ENCODE measurements at regions not wholly inside any gene's neighbourhood (a gene's known extent, or its start where the extent isn't known, plus 50 kb on each side); places are given as distances from the start of the nearest gene placed in this dataset.

GRCh38 chr6:156028335-156029131 lies 572.9 kb upstream of the NOX3 start:
- no peak for DNase-seq

GRCh38 chr6:156027248-156027626 lies 571.6 kb upstream of the NOX3 start:
- no peak for DNase-seq

- DNase-seq = no peak
These were observed 571.0 kb upstream of the NOX3 start for GRCh38 chr6:156026486-156027247.

GRCh38 chr6:156024339-156024738 lies 568.7 kb upstream of the NOX3 start:
- no peak for DNase-seq

- no peak for DNase-seq
These were observed 566.2 kb upstream of the NOX3 start for GRCh38 chr6:156021746-156022396.

GRCh38 chr6:156017838-156018237 lies 562.2 kb upstream of the NOX3 start:
- DNase-seq = no peak

- no peak for DNase-seq
These were observed 560.7 kb upstream of the NOX3 start for GRCh38 chr6:156016186-156016976.

GRCh38 chr6:156013155-156013554 lies 557.5 kb upstream of the NOX3 start:
- no peak for DNase-seq

GRCh38 chr6:156009656-156010055 lies 554.0 kb upstream of the NOX3 start:
- no peak for DNase-seq

GRCh38 chr6:156004796-156005195 lies 549.2 kb upstream of the NOX3 start:
- no peak for DNase-seq

GRCh38 chr6:155996151-155996550 lies 540.5 kb upstream of the NOX3 start:
- DNase-seq = no peak

GRCh38 chr6:155995281-155995680 lies 539.6 kb upstream of the NOX3 start:
- DNase-seq = no peak

GRCh38 chr6:155994086-155994485 lies 538.4 kb upstream of the NOX3 start:
- DNase-seq = no peak

- DNase-seq = no peak
These were observed 537.6 kb upstream of the NOX3 start for GRCh38 chr6:155993240-155993639.

GRCh38 chr6:155985660-155986138 lies 530.1 kb upstream of the NOX3 start:
- peak; percentile 29 for DNase-seq

- DNase-seq = no peak
These were observed 525.1 kb upstream of the NOX3 start for GRCh38 chr6:155980768-155981079.

- DNase-seq = no peak
These were observed 524.6 kb upstream of the NOX3 start for GRCh38 chr6:155980014-155980767.

- no peak for DNase-seq
These were observed 519.9 kb upstream of the NOX3 start for GRCh38 chr6:155975506-155975905.

GRCh38 chr6:155974811-155975323 lies 519.2 kb upstream of the NOX3 start:
- no peak for DNase-seq

GRCh38 chr6:155974359-155974758 lies 518.7 kb upstream of the NOX3 start:
- DNase-seq = no peak

GRCh38 chr6:155970876-155971708 lies 515.5 kb upstream of the NOX3 start:
- no peak for DNase-seq

Data from NCI-H2081 treated with DMSO at 0.1 percent for 48 hours (cell line).